ENCODE measurements at regions not wholly inside any gene's neighbourhood (a gene's known extent, or its start where the extent isn't known, plus 50 kb on each side); places are given as distances from the start of the nearest gene placed in this dataset.
A peak's percentile ranks its signal among the peaks of the same experiment; 100 is the strongest.

- H3K4me3 ChIP-seq = no peak overlapping the region
- H3K4me2 ChIP-seq = no peak overlapping the region
- ChIA-PET CTCF (no interaction called here), POLR2A (ENCODE audit: unreplicated experiment) (no interaction called here)
- TF ChIP-seq EZH2 (IDR thresholded peaks at IDR 0.05; ENCODE audit: low read depth) (no peak), CTCF (conservative IDR thresholded peaks at IDR 0.05) (no peak)
- H3K9me2 ChIP-seq (ENCODE audit: insufficient read depth) = no peaks in the 10 kb centered on the region
- H2AFZ ChIP-seq = no peak overlapping the region
- no peaks in the 10 kb centered on the region for H3F3A ChIP-seq (ENCODE audit: insufficient read depth, low read depth)
- H3K27ac ChIP-seq = no peak overlapping the region
- intact Hi-C loops (cut with micrococcal nuclease; ENCODE audit: unreplicated experiment) = no loop called here
- no peaks in the 10 kb centered on the region for H3K27me3 ChIP-seq (ENCODE audit: insufficient read depth, low read depth)
- H4K20me1 ChIP-seq (ENCODE audit: insufficient read depth) = no peaks in the 10 kb centered on the region
- no peaks in the 10 kb centered on the region; the same call in 1 of the 2 replicates for H3K9me3 ChIP-seq (ENCODE audit: insufficient read depth, low read depth)
- no peak for DNase-seq
- H3K4me1 ChIP-seq (replicated peaks; ENCODE audit: insufficient read depth) = peaks cover 1% of the 10 kb centered on the region; the same call in 1 of the 2 replicates
- BruUV-seq (replicated peaks) = no TSS peak
- H3K79me2 ChIP-seq (ENCODE audit: low read depth) = no peaks in the 10 kb centered on the region
- no peaks in the 10 kb centered on the region for H3K36me3 ChIP-seq (ENCODE audit: low read depth)
These were observed 264.5 kb downstream of the IL15 start for GRCh38 chr4:141900856-141901255.

GRCh38 chr4:141905751-141906150, 269.4 kb downstream of the IL15 start:
- Histone ChIP-seq H2AFZ (no peak overlapping the region), H3K9me2 (ENCODE audit: insufficient read depth) (no peaks in the 10 kb centered on the region), H3K79me2 (ENCODE audit: low read depth) (no peaks in the 10 kb centered on the region), H3K36me3 (ENCODE audit: low read depth) (no peaks in the 10 kb centered on the region), H3K27ac (peak overlapping the region; percentile 77), H4K20me1 (ENCODE audit: insufficient read depth) (no peaks in the 10 kb centered on the region), H3K4me1 (replicated peaks; ENCODE audit: insufficient read depth) (peaks cover 9% of the 10 kb centered on the region; the same call in 1 of the 2 replicates), H3K9me3 (ENCODE audit: insufficient read depth, low read depth) (no peaks in the 10 kb centered on the region; the same call in 1 of the 2 replicates), H3F3A (ENCODE audit: insufficient read depth, low read depth) (no peaks in the 10 kb centered on the region), H3K4me2 (peak overlapping the region; percentile 20; the same call in 1 of the 2 replicates), H3K4me3 (no peak overlapping the region), H3K27me3 (ENCODE audit: insufficient read depth, low read depth) (no peaks in the 10 kb centered on the region)
- TF ChIP-seq EZH2 (IDR thresholded peaks at IDR 0.05; ENCODE audit: low read depth) (no peak), CTCF (conservative IDR thresholded peaks at IDR 0.05) (no peak)
- ChIA-PET POLR2A (ENCODE audit: unreplicated experiment) (no interaction called here), CTCF (no interaction called here)
- no TSS peak for BruUV-seq (replicated peaks)
- DNase-seq = peak in 1 of 2 experiments; percentile 80
- intact Hi-C loops (cut with micrococcal nuclease; ENCODE audit: unreplicated experiment) = no loop called here

GRCh38 chr4:141909541-141909940, 273.2 kb downstream of the IL15 start:
- Histone ChIP-seq H3K36me3 (ENCODE audit: low read depth) (no peaks in the 10 kb centered on the region), H3K9me3 (ENCODE audit: insufficient read depth, low read depth) (no peaks in the 10 kb centered on the region; the same call in 1 of the 2 replicates), H3K27me3 (ENCODE audit: insufficient read depth, low read depth) (no peaks in the 10 kb centered on the region), H3K9me2 (ENCODE audit: insufficient read depth) (no peaks in the 10 kb centered on the region), H3K4me3 (no peak overlapping the region), H3K4me1 (replicated peaks; ENCODE audit: insufficient read depth) (peaks cover 9% of the 10 kb centered on the region; the same call in 1 of the 2 replicates), H3K4me2 (no peak overlapping the region), H3F3A (ENCODE audit: insufficient read depth, low read depth) (no peaks in the 10 kb centered on the region), H3K79me2 (ENCODE audit: low read depth) (no peaks in the 10 kb centered on the region), H2AFZ (no peak overlapping the region), H3K27ac (no peak overlapping the region), H4K20me1 (ENCODE audit: insufficient read depth) (no peaks in the 10 kb centered on the region)
- no TSS peak for BruUV-seq (replicated peaks)
- TF ChIP-seq EZH2 (IDR thresholded peaks at IDR 0.05; ENCODE audit: low read depth) = no peak
- TF ChIP-seq CTCF (conservative IDR thresholded peaks at IDR 0.05) = no peak
- ChIA-PET POLR2A (ENCODE audit: unreplicated experiment) (no interaction called here), CTCF (no interaction called here)
- intact Hi-C loops (cut with micrococcal nuclease; ENCODE audit: unreplicated experiment) = no loop called here
- no peak for DNase-seq
